ENCODE measurements at regions not wholly inside any gene's neighbourhood (a gene's known extent, or its start where the extent isn't known, plus 50 kb on each side); places are given as distances from the start of the nearest gene placed in this dataset.
"Not testable (repeated sequence)": the region's sequence is repeated elsewhere in the genome, so short reads cannot be mapped to it uniquely, and the experiment has no call there.

DNA sequence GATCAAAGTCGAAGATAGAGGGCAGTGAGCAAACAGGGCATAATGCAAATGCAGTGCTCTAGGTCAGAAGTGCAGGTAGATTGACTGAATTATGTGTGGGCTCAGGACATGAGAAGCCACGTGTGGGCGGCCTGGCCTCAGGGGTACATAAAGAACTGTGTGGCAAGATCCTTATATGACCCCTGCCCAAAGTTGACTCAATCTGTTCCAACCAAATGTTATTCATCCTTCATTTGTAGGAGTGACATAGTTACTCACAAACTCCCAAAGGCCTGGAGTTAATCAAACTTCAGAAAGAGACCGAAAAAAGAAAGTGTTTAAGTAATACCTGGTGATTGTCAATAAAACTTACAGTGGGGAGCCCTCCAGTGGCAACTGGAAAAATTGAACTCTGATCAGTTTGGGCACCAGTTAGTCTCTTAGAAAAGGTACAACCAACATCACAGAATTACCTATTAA, 150.4 kb upstream of the FAR2 start:
- no peak for DNase-seq (ENCODE audit: extremely low spot score)

DNA sequence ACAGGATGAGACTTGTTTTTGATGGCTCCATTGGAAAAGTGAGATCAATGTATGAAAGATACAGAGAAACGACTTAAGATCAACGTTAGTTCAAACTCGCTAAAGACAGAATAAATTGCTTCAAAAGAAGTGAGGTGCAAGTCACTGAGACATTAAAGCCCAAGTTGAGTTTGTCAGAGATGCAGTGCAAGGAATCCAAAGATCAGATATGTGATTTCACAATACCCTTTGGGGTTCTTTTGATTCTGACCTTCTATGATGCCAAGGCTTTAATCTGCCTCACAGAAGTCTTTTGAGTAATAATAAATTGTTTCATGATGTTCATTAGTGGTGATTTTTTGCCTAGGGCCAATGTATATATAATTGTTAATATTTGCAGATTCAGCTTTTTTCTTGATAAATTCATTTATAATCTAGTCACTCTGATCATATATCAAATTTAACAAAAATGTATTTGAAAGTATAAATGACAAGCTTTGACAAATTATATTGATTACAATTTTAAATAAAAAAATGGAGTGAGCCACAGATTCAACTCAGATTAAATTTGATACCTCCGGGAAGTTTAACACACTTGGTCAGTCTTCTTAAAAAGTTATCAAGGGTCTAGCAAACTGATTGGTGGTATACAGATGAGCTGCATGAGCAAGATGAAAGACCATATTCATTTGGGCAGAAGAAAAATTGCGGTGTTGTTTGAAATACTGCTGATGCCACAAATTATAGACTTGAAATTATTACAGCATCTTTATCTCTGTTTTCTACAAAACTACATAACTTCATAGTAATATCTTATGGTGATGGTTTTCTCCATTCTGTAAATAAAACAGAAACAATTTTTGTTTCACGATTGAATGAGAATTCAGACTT, 144.8 kb upstream of the FAR2 start:
- DNase-seq (ENCODE audit: extremely low spot score): no peak
- 75% methylated on average over 6 of the region's 6 CpGs for WGBS
- Histone ChIP-seq H3K36me3 (ENCODE audit: insufficient read depth) (no peaks in the 10 kb centered on the region), H3K27ac (ENCODE audit: low read depth) (no peak overlapping the region), H3K4me1 (ENCODE audit: insufficient read depth) (no peaks in the 10 kb centered on the region), H3K4me3 (ENCODE audit: low read depth, low read length) (no peak overlapping the region)

More for the DNA sequence above, 150.4 kb upstream of the FAR2 start:
- 70% methylated on average over 4 of the region's 4 CpGs for WGBS
- H3K4me3 ChIP-seq (ENCODE audit: low read depth, low read length): no peak overlapping the region
- no peak overlapping the region for H3K27ac ChIP-seq (ENCODE audit: low read depth)
- H3K4me1 ChIP-seq (ENCODE audit: insufficient read depth): no peaks in the 10 kb centered on the region
- no peaks in the 10 kb centered on the region for H3K36me3 ChIP-seq (ENCODE audit: insufficient read depth)

DNA sequence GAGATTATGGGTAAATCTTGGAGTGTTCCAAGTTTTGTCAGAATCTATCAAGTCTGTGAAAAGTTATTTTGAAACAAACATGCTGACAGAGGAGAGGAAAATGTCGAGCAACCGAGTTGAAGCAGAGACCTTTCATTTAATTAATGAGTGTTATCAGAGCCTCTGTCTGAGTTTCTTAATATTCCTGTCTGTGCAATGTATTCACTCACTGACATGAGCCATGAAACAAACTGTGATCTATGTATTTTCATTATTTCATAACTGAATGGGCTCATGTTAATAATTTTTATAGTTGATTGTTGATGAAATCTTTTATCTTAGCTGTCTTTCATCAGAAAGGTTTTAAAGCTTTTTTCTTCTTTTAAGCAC, 144.2 kb upstream of the FAR2 start:
- no peak for DNase-seq (ENCODE audit: extremely low spot score)
- 55% methylated on average over 2 of the region's 2 CpGs for WGBS
- H3K27ac ChIP-seq (ENCODE audit: low read depth): no peak overlapping the region
- H3K4me1 ChIP-seq (ENCODE audit: insufficient read depth): no peaks in the 10 kb centered on the region
- no peak overlapping the region for H3K4me3 ChIP-seq (ENCODE audit: low read depth, low read length)
- H3K36me3 ChIP-seq (ENCODE audit: insufficient read depth): no peaks in the 10 kb centered on the region

DNA sequence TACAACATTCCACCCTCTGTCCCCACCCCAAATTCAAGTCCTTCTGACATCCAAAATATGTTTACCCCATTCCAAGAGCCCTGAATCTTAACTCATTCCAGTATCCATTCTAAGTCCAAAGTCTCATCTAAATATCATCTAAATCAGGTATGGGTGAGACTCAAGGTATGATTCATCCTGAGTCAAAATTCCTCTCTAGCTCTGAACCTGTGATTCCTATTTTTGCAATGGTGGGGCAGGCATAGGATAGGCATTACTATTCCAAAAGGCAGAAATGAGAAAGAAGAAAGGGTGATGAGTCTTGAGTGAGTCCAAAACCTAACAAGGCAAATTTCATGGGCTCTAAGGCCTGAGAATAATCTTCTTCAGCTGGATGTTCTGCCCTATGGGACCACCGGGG, 140.3 kb upstream of the FAR2 start:
- Histone ChIP-seq H3K4me1 (ENCODE audit: insufficient read depth) (no peaks in the 10 kb centered on the region), H3K4me3 (ENCODE audit: low read depth, low read length) (no peak overlapping the region), H3K36me3 (ENCODE audit: insufficient read depth) (no peaks in the 10 kb centered on the region), H3K27ac (ENCODE audit: low read depth) (no peak overlapping the region)
- WGBS: 88% methylated on average over 1 of the region's 1 CpG
- DNase-seq (ENCODE audit: extremely low spot score): no peak

DNA sequence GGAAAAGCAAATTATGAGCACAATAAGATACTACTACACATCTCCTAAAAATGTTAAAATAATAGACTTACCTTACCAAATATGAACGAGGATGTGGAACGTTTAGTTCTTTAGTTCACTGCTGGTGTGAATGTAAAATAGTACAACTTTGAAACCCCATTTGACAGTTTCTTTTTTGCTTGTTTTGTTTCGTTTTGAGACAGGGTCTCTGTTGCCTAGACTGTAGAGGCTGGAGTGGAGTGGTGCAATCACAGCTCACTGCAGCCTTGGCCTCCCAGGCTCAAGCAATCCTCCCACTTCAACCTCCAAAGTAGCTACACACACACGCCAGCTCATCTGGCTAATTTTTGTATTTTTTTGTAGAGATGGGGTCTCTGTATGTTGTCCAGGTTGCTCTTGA, 136.4 kb upstream of the FAR2 start:
- no peaks in the 10 kb centered on the region for H3K4me1 ChIP-seq (ENCODE audit: insufficient read depth)
- no peak for DNase-seq (ENCODE audit: extremely low spot score)
- 79% methylated on average over 4 of the region's 4 CpGs for WGBS
- no peak overlapping the region for H3K4me3 ChIP-seq (ENCODE audit: low read depth, low read length)
- no peaks in the 10 kb centered on the region for H3K36me3 ChIP-seq (ENCODE audit: insufficient read depth)
- no peak overlapping the region for H3K27ac ChIP-seq (ENCODE audit: low read depth)

DNA sequence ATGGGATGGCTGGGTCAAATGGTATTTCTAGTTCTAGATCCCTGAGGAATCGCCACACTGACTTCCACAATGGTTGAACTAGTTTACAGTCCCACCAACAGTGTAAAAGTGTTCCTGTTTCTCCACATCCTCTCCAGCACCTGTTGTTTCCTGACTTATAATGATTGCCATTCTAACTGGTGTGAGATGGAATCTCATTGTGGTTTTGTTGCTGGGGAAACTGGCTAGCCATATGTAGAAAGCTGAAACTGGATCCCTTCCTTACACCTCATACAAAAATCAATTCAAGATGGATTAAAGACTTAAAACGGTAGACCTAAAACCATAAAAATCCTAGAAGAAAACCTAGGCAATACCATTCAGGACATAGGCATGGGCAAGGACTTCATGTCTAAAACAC, 131.5 kb upstream of the FAR2 start:
- not testable (repeated sequence) for DNase-seq (ENCODE audit: extremely low spot score); H3K36me3 ChIP-seq (ENCODE audit: insufficient read depth); H3K4me1 ChIP-seq (ENCODE audit: insufficient read depth); H3K4me3 ChIP-seq (ENCODE audit: low read depth, low read length); H3K27ac ChIP-seq (ENCODE audit: low read depth)
- WGBS: 85% methylated on average over 1 of the region's 2 CpGs

DNA sequence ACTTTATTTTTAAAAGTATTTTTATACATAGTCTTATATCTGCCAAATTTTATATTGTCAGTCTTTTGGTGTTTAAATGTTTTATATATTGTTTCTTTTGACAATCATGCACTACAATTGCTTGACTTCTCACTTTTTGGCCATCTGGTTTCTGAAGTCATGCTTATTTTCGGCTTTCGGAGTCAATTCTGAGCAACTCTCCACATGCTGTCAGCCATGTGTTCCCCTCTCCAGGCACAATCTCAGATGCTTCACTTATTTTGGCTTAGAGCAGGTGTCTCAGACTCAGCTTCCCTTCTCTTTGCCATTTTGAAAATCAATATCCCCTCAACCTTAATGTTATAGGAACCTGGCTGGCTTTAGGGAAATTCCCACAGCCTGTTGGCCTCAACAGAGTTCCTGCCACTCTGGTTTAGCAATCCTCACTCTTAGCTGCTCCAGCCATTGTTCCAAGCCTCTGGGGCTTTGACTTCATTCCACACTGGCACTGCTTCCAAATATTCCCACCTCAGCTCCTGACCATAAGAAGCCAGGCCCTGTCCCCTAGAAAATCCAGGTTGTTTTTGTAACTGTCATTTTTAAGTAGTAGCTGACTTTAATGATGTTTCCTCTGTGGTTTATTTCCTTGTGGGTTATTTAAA, 125.5 kb upstream of the FAR2 start:
- 96% methylated on average over 2 of the region's 2 CpGs for WGBS
- Histone ChIP-seq H3K4me1 (ENCODE audit: insufficient read depth) (no peaks in the 10 kb centered on the region), H3K36me3 (ENCODE audit: insufficient read depth) (no peaks in the 10 kb centered on the region), H3K4me3 (ENCODE audit: low read depth, low read length) (no peak overlapping the region), H3K27ac (ENCODE audit: low read depth) (no peak overlapping the region)
- no peak for DNase-seq (ENCODE audit: extremely low spot score)

DNA sequence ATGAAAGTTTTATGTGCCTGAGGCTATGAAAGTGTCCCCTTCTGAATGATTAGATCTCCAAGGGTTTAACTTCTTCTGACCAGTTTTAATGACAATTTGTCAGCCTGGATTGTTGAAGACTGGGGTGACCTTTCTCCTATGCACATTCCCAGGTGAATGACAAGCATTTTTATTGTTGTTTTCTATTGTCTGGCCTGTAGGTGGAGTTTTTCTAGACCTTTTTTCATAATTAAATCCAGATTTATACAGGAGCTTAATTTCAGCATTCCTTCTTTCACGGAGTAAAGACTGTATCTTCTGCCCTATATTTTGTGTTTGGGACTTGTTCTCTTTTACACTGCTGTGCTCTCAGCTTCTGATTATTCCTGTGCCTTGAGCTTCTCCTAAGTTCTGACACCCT, 125.0 kb upstream of the FAR2 start:
- no peaks in the 10 kb centered on the region for H3K4me1 ChIP-seq (ENCODE audit: insufficient read depth)
- WGBS: 46% methylated on average over 1 of the region's 1 CpG

DNA sequence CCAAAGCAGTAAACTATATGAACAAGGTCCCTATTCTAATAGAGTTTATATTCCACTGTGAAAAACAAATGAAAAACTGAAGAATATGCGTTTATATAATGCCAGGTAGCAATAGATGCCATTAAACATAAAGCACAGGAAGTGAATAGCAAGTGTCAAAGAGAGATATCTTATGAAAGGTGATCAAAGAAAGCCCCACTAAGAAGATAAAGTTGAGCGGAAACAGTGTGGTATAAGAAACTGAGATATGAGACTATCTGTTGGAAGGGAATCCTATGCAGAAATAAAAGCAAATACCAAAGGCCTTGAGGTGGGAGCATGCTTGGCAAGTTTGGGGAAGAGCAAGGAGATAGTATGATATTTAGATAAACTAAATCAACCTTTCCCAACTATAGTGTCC, 123.1 kb upstream of the FAR2 start:
- Histone ChIP-seq H3K4me3 (ENCODE audit: low read depth, low read length) (no peak overlapping the region), H3K36me3 (ENCODE audit: insufficient read depth) (no peaks in the 10 kb centered on the region), H3K4me1 (ENCODE audit: insufficient read depth) (no peaks in the 10 kb centered on the region), H3K27ac (ENCODE audit: low read depth) (no peak overlapping the region)
- 90% methylated on average over 2 of the region's 2 CpGs for WGBS
- no peak for DNase-seq (ENCODE audit: extremely low spot score)

More for the DNA sequence above, 125.0 kb upstream of the FAR2 start:
- H3K4me3 ChIP-seq (ENCODE audit: low read depth, low read length): no peak overlapping the region
- no peak overlapping the region for H3K27ac ChIP-seq (ENCODE audit: low read depth)
- no peak for DNase-seq (ENCODE audit: extremely low spot score)
- H3K36me3 ChIP-seq (ENCODE audit: insufficient read depth): no peaks in the 10 kb centered on the region

DNA sequence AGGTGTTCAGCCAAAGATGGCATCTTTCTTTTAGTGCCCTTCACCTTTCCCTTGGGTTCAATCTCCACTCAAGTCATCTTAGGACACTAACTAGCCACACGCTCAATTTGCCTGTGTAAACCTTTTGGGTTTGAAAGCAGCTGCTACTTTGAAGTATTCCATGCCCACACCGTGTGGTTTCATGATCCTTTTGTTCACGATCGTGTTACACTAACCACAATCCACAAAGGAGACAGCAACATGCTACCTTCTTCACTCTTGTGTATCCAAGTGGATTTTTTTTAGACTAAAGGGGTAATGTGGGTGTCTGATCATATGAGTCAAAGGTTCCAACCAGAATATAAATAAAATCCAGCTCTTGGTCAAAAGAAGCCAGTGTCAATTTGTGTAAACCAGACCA, 122.7 kb upstream of the FAR2 start:
- WGBS: 63% methylated on average over 4 of the region's 4 CpGs
- H3K27ac ChIP-seq (ENCODE audit: low read depth): no peak overlapping the region

DNA sequence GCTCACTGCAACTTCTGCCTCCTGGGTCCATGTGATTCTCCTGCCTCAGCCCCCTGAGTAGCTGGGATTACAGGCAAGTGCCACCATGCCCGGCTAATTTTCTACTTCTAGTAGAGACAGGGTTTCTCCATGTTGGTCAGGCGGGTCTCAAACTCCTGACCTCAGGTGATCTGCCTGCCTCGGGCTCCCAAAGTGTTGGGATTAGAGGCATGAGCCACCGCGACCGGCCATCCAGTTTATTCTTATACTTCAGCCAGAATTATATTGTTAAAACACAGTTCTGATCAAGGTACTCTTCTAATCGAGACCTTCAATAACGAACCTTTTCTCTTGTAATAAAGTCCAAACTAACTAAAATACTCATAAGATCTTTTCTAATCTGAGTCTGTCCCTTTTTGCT, 119.6 kb upstream of the FAR2 start:
- 93% methylated on average over 8 of the region's 8 CpGs for WGBS
- not testable (repeated sequence) for DNase-seq (ENCODE audit: extremely low spot score); H3K36me3 ChIP-seq (ENCODE audit: insufficient read depth); H3K27ac ChIP-seq (ENCODE audit: low read depth); H3K4me3 ChIP-seq (ENCODE audit: low read depth, low read length); H3K4me1 ChIP-seq (ENCODE audit: insufficient read depth)

More for the DNA sequence above, 122.7 kb upstream of the FAR2 start:
- Histone ChIP-seq H3K4me1 (ENCODE audit: insufficient read depth) (no peaks in the 10 kb centered on the region), H3K4me3 (ENCODE audit: low read depth, low read length) (no peak overlapping the region), H3K36me3 (ENCODE audit: insufficient read depth) (no peaks in the 10 kb centered on the region)
- no peak for DNase-seq (ENCODE audit: extremely low spot score)

DNA sequence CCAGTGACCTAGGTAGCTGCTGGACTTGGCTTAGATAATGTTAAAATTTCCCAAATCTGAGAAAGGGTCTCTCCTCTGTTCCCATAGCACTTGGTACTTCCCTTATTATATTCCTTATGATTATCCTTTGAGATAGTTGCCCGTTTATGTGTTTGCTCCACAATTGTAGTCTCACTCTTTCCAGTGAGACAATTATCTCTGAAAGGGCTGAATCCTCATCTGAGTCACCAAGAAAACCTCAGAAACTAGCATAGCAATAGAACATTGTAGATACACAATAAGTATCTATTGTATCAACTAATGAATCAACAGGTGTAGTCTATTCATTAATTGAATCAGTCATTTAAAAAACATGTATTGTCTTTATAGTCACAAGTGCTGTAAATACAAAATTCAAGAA, 119.1 kb upstream of the FAR2 start:
- Histone ChIP-seq H3K4me3 (ENCODE audit: low read depth, low read length) (no peak overlapping the region), H3K36me3 (ENCODE audit: insufficient read depth) (no peaks in the 10 kb centered on the region), H3K4me1 (ENCODE audit: insufficient read depth) (no peaks in the 10 kb centered on the region), H3K27ac (ENCODE audit: low read depth) (no peak overlapping the region)
- DNase-seq (ENCODE audit: extremely low spot score): no peak
- 88% methylated on average over 1 of the region's 1 CpG for WGBS

DNA sequence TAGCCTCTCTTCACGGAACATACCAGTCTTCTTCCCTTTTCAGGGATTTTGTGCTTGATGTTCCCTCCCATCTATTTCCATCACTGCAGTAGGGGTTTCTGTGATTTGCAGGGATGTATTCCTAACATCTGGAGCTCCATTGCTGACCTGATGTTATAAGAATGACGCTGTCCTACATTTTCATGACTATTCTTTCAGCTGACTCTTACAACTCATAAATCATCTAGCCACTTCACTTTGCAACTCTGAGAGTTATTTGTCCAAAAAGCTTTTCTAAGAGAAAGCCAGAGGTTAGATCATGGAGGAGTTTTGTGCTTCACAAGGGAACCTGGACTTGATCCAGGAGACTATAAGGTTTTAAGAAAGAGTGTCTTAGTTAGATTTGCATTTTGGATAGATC, 116.6 kb upstream of the FAR2 start:
- WGBS: 80% methylated on average over 2 of the region's 2 CpGs
- no peaks in the 10 kb centered on the region for H3K36me3 ChIP-seq (ENCODE audit: insufficient read depth)
- no peak for DNase-seq (ENCODE audit: extremely low spot score)
- no peak overlapping the region for H3K4me3 ChIP-seq (ENCODE audit: low read depth, low read length)
- H3K4me1 ChIP-seq (ENCODE audit: insufficient read depth): no peaks in the 10 kb centered on the region
- H3K27ac ChIP-seq (ENCODE audit: low read depth): no peak overlapping the region

DNA sequence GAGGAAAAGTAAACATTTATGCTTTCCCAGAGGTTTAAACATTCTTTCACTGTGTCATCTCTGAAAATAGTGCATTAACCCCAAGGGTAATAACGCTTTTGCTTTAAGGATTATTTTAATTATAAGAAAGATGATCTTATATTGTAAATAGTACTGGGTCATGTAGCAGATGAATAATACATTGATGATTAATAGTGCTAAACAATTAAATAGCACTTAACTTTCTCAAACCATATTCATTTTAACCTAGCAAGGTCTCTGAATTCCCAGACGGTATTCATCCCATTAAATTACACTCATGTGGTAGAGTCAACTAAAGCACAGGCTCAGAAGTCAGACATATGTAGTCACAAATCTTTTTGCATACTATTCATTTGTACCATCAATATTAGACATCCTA, 115.6 kb upstream of the FAR2 start:
- Histone ChIP-seq H3K4me3 (ENCODE audit: low read depth, low read length) (no peak overlapping the region), H3K36me3 (ENCODE audit: insufficient read depth) (no peaks in the 10 kb centered on the region), H3K4me1 (ENCODE audit: insufficient read depth) (no peaks in the 10 kb centered on the region), H3K27ac (ENCODE audit: low read depth) (no peak overlapping the region)
- 85% methylated on average over 2 of the region's 2 CpGs for WGBS
- no peak for DNase-seq (ENCODE audit: extremely low spot score)

Measured in urinary bladder (tissue), 3 donors.